H54 (cell line): ENCODE measurements at regions not wholly inside any gene's neighbourhood (a gene's known extent, or its start where the extent isn't known, plus 50 kb on each side); places are given as distances from the start of the nearest gene placed in this dataset.

Source experiments
- DNase-seq: peaks from one replicate; pipeline ENCODE4 v3.0.0; 2011; ENCODE audit warnings: low spot score, mixed read lengths; ENCODE audit not compliant: insufficient read length
- FAIRE-seq: peaks from 3 replicates; lab custom pipeline; 2011; peaks lifted over from hg19 to GRCh38; lab: Jason Lieb, UNC
- POLR2A ChIP-seq: IDR thresholded peaks from 2 replicates; pipeline ENCODE4 v1.6.1; 2011; ENCODE audit warnings: low read depth, mild to moderate bottlenecking, low read length

DNA sequence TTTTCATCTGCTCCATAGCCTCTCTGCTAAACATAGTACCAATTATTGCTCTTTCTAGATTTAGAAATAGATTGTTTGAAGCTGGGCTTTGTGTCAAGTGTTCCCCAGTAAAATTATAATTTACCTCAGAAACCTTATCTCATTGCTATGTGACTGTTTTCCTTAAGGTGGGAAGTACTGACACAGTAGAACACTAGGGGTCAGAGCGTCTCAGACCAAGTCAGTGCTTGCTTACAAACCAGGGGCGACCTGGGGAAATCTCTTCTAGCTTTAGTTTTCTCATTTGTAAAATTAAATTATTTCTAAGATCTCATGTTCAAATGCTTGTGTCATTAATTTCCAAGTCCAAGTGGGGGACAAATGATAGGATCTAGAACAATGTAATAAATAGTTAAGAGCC, 360.4 kb downstream of the RAPGEF2 start:
- DNase-seq (no peak), FAIRE-seq (no peak)
- TF ChIP-seq POLR2A, result no peak

DNA sequence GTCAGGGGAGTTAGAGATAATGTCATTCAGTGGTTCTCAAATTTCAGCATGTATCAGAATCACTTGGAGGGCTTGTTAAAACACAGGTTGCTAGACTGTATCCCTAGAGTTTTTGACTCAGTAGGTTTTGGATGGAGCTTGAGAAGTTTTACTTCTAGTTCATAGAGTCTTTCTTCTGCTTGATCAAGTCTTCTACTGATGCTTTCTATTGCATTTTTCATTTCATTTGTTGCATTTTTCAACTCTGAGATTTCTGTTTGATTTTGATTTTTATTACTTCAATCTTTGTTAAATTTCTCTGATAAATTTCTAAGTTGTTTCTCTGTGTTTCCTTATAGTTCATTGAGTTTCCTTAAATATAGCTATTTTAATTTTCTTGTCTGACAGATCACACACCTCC, 361.4 kb downstream of the RAPGEF2 start:
- no peak for TF ChIP-seq POLR2A
- FAIRE-seq (no peak), DNase-seq (no peak)

DNA sequence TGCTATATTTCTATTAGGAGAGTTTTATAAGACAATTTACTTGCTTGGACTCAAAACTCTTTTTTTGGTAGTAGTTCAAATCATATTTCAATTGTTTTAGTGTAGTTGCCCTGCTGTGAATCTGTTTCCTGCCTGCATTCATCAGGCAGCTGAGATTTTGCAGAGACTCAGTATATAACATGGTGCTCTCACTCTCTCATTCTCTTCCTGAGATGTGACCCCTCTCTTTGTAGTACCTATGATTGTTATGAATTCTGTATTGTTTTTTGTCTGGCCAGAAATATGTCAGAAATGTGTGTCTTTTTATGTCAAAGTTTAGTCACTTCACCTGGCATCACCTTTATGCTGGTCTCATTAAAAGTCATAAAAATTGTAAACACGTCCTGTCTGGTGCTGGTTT, 374.0 kb downstream of the RAPGEF2 start:
- no peak for TF ChIP-seq POLR2A
- no peak for DNase-seq

DNA sequence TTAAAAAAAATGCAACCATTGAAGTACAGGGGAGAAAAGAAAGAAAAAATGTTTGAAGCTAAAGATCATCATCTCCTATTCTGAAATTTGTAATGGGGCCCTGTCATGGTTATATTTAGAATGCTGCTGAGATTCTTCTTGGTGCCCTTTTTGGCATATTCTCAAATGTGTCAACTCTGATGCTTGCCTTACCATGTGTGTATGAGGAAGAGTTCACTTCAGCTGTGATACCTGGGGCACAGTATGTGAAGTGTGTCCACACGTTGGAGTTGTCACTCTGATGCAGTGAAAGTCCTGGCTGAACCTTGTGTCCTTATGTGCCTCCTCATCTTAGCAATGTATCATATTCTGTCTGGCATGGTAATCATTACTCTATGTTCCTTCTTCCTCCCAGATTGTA, 377.9 kb downstream of the RAPGEF2 start:
- TF ChIP-seq POLR2A, result no peak
- DNase-seq, result no peak
- FAIRE-seq, result no peak

More for the DNA sequence above, 374.0 kb downstream of the RAPGEF2 start:
- FAIRE-seq, result no peak

DNA sequence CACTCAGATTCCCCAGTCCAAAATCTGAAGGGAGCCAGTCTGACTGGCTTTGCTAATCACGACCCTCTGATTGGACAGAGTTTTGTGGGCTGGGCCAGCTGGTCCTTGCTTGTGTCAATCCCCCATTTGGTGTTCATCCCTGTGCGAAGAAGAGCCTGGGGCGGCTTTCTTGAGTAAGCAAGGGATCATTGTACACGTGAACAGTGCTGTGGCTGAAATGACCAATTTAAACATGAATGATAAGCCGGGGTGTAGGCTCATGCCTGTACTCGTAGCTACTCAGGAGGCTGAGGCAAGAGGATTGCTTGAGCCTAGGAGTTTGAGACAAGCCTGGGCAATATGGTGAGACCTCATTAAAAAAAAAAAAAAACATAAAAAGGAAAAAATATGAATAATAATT, 379.1 kb downstream of the RAPGEF2 start:
- no peak for FAIRE-seq
- DNase-seq, result no peak
- no peak for TF ChIP-seq POLR2A

DNA sequence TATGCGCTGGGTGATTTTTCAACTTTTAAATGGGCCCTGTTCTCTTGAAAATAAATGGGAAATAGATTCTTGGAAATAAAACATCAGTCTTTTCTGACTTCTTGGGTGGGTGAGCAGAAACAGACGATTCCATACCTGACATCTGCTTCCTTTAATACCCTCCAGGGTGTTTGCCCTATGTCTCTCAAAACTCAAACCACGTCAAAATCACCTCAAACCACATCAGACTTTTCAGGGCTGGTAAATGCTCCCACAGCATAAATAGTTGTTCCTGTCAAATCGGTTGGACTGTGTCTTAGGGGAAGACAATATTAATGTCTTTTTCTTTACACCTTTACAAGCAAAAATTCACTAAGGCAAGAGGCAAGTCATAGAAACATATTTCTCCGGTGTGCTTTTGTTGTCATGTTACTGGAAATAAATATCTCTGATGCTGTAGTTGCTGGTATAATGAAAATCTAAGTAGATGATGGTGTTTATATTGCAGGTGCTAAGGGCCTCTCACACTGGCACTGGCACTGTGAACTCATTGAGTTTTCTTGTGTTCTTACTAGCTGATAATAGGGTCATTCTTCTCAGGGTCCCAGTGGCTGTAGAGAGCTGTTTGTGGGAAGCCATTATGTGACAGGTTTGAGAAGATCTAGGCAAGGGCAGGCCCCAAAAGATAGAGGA, 380.4 kb downstream of the RAPGEF2 start:
- TF ChIP-seq POLR2A, result no peak
- FAIRE-seq, result no peak
- no peak for DNase-seq

DNA sequence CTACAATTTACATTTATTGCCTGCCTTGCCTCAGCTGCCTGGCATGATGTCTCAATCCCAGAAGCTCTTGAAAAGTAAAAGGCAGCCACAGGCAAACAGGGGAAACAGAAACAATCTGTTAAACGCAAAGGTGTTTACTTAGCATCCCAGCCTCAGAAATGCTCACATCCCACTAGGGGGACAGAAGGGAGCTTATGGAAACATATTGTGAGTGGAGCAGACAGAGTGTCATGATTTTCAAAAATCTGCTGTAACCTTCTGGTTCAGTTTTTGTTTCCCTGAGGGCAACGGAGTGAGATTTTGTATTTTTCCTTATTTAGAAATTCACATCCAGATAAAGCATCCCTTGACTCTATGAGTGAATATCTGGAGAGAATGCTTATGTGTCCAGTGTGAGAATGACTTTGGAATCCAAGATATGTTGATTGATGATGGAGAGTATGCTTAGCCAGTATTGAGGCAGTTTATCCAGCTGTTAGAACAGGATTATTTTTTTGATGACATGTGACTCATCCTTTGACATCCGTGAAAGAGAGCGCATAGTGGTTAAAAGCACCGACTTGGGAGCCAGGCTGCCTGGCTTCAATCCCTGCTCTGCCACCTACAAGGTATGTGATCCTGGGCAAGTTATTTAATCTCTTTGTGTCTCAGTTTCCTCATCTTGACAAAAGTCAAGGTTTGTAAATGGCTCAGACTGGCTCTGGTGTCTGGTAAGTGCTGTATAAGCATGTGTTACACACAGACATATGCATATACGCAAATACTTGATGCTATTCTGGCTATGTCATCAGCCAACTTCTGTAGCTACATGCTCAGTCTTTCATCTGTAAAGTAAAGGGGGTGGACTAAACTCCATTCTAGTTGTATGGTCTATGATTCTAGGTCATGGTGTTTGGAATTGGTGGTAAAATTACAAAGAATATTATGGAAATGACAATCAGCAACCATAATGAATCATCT, 381.2 kb downstream of the RAPGEF2 start:
- no peak for DNase-seq
- TF ChIP-seq POLR2A, result no peak
- FAIRE-seq, result no peak

DNA sequence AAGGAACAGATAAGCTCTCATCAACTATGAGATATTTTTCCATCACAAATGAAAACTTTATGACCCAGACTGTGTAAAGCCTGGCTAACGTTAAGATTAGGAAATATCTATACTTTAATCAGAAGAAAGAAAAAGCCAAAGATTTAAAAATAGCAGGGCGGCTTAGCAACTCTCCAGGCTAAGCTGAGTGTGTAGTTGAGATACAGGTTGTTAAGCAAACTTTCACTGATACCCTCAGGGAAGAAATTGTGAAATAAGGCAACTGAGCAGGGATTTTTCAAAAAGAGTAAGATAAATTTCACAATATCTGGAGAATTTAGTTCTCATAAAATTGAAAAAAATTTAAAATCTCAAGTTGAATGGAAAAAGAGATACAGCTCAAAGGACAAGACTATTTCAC, 382.0 kb downstream of the RAPGEF2 start:
- TF ChIP-seq POLR2A, result no peak
- no peak for DNase-seq
- no peak for FAIRE-seq

DNA sequence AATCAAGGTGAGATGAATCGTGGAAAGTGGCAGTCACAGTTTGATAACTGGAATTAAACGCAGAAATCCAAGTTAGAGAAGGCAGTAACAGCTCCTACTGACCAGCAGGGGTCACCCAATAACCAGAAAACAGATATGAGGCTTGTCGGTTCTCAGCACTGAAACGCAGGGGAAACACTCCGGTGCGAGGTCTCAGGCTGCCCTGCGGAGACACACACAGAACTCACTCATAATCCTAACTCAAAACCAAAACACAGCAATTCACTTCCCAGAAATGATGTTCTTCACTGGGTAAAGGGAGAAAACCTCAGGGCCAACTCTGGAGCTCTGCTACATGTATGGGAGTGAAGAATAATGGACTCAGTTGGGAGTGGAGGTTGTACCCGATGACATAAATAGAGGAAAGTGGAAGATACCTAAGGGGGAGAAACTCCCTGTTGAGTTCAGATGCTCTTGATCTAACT, 384.4 kb downstream of the RAPGEF2 start:
- FAIRE-seq (peak; percentile 93), DNase-seq (peak; percentile 20)
- TF ChIP-seq POLR2A, result no peak

DNA sequence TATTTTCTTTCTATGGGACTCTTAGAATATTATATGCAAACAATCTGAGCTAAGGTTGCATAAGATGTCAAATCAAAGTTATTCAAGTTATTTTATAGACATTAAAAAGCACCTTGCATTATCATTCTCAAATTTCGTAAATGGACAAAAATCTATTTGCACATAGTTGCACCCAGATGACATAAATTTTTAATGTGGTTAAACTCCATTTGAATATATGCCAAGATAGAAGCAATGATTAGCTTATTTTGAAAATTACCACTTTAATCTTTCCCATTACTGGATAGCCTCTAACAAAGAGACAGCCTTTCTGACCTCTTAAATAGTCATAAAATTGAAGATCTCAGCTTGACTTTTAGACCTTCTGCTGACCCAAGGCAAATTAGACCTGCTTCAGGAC, 386.8 kb downstream of the RAPGEF2 start:
- no peak for TF ChIP-seq POLR2A
- FAIRE-seq (no peak), DNase-seq (no peak)

DNA sequence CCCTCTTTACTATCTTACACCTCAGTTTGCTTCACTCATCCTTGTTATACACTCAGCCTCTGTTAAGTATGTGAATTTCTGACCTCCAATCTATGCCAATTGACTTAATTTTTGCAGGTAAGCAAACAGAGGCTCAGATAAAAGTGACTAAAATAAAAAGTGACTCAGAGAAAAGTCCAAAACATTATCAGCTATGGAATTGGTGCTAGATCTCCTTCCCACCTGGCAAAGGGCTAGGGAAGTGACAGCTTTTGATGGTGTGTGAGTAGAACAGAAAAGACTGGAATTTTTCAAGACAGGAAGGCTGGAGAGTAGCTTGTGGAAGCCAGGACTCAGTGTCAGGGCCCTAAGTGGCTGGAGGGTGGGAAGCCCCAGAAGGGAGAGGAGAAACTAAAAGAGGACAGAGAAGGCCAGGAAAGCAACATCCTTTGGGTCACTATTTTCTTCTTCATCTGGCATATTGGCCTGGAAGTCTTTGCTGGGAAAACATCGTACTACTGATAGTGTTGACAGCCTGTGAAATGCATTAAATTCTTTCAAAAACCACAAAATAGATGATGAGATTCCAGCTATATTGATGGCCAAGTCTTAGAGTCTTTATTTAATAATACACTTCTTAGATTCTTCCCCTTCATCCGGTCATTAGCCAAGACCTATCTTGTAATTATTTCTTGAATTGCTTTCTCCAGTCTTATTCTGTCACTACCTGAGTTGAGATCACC, 392.8 kb downstream of the RAPGEF2 start:
- TF ChIP-seq POLR2A, result no peak
- FAIRE-seq (no peak), DNase-seq (no peak)

DNA sequence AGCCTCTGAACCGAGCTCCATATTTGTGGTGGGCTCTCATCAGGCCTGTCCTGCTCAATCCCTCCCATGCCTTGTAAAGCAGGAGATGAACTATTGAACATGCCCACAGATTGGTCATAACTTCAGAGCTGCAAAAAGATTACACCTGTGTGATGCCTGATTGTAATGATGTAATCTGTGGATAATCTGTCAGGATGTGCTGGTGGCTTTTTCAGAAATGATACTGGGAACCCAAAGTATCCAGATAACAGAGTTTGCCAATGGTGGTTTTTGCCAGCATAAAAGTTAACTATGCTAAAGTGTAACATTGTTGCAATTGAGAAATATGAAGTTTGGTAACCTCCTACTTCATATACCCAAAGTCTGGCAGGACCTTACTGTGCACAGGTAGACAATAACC, 393.4 kb downstream of the RAPGEF2 start:
- DNase-seq (no peak), FAIRE-seq (no peak)
- no peak for TF ChIP-seq POLR2A

DNA sequence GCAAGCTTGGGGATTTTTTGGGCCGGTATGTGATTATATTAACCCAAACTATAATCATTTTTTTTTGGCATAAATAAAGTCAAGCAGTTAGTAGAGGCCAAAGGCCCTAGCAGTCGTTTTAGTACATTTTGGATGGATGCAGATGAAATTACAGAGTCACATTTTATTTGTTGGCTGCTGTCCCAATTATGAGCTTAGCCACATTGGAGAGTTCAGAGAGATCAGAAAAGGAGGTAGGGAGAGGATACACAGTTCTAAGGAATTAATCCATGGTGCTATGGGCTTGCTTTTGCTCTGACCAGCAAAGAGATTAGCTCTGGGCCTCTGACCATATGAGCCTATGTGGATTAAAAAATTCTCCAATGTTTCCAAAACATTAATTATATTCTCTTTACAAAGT, 395.1 kb downstream of the RAPGEF2 start:
- TF ChIP-seq POLR2A, result no peak
- DNase-seq (no peak), FAIRE-seq (no peak)
